ENCODE measurements at regions not wholly inside any gene's neighbourhood (a gene's known extent, or its start where the extent isn't known, plus 50 kb on each side); places are given as distances from the start of the nearest gene placed in this dataset.
"Not testable (repeated sequence)": the region's sequence is repeated elsewhere in the genome, so short reads cannot be mapped to it uniquely, and the experiment has no call there.

- H3K79me2 ChIP-seq (ENCODE audit: insufficient read depth, low read length) = no peaks in the 10 kb centered on the region
- no peaks in the 10 kb centered on the region for H3K4me1 ChIP-seq (ENCODE audit: insufficient read depth, low read length)
- no peaks in the 10 kb centered on the region for H4K20me1 ChIP-seq (ENCODE audit: insufficient read depth, low read length)
- no peak overlapping the region for H2AFZ ChIP-seq (ENCODE audit: low read depth, low read length)
- H3K27me3 ChIP-seq (ENCODE audit: insufficient read depth, low read length) = no peaks in the 10 kb centered on the region
- no peaks in the 10 kb centered on the region for H3K9me3 ChIP-seq (ENCODE audit: insufficient read depth, low read depth, low read length)
- no peak overlapping the region for H3K4me2 ChIP-seq (ENCODE audit: low read length)
- no peaks in the 10 kb centered on the region for H3K36me3 ChIP-seq (ENCODE audit: insufficient read depth, low read length)
- H3K9me3 Mint-ChIP-seq (ENCODE audit: unreplicated experiment) = peaks cover 2% of the 10 kb centered on the region
- no peak overlapping the region for H3K27ac Mint-ChIP-seq (ENCODE audit: unreplicated experiment)
- H3K36me3 Mint-ChIP-seq (ENCODE audit: low read depth, unreplicated experiment) = no peaks in the 10 kb centered on the region
- H3K9ac ChIP-seq (ENCODE audit: low read length) = no peak overlapping the region
- H3K4me3 ChIP-seq (ENCODE audit: insufficient read depth, low read depth, low read length) = no peak overlapping the region
- TF ChIP-seq CTCF (IDR thresholded peaks at IDR 0.05; ENCODE audit: insufficient read depth, low read depth, low read length) (no peak), EZH2 (IDR thresholded peaks at IDR 0.05; ENCODE audit: insufficient read depth, low read length) (no peak)
- DNase-seq (ENCODE audit: low read depth) (no peak), FAIRE-seq (no peak)
- no peaks in the 10 kb centered on the region for H3K4me1 Mint-ChIP-seq (ENCODE audit: low read depth, unreplicated experiment)
- no peak overlapping the region for H3K4me3 Mint-ChIP-seq (ENCODE audit: unreplicated experiment)
- no peaks in the 10 kb centered on the region for H3K27me3 Mint-ChIP-seq (ENCODE audit: low read depth, unreplicated experiment)
- H3K27ac ChIP-seq (ENCODE audit: low read depth, low read length) = no peak overlapping the region
These were observed 107.5 kb downstream of the VSIG4 start for GRCh38 chrX:65932173-65933084.

GRCh38 chrX:65928522-65928921 is 111.4 kb downstream of the VSIG4 start:
- no peaks in the 10 kb centered on the region for H3K9me3 Mint-ChIP-seq (ENCODE audit: unreplicated experiment)
- no peak overlapping the region for H3K4me3 ChIP-seq (ENCODE audit: insufficient read depth, low read depth, low read length)
- no peaks in the 10 kb centered on the region for H3K9me3 ChIP-seq (ENCODE audit: insufficient read depth, low read depth, low read length)
- no peaks in the 10 kb centered on the region for H3K27me3 Mint-ChIP-seq (ENCODE audit: low read depth, unreplicated experiment)
- H3K4me3 Mint-ChIP-seq (ENCODE audit: unreplicated experiment) = no peak overlapping the region
- no peaks in the 10 kb centered on the region for H3K79me2 ChIP-seq (ENCODE audit: insufficient read depth, low read length)
- H3K27ac ChIP-seq (ENCODE audit: low read depth, low read length) = no peak overlapping the region
- no peak overlapping the region for H3K9ac ChIP-seq (ENCODE audit: low read length)
- DNase-seq (ENCODE audit: low read depth) (no peak), FAIRE-seq (peak; percentile 23)
- no peaks in the 10 kb centered on the region for H3K4me1 Mint-ChIP-seq (ENCODE audit: low read depth, unreplicated experiment)
- no peaks in the 10 kb centered on the region for H3K36me3 ChIP-seq (ENCODE audit: insufficient read depth, low read length)
- H3K4me2 ChIP-seq (ENCODE audit: low read length) = no peak overlapping the region
- H3K27ac Mint-ChIP-seq (ENCODE audit: unreplicated experiment) = no peak overlapping the region
- H4K20me1 ChIP-seq (ENCODE audit: insufficient read depth, low read length) = no peaks in the 10 kb centered on the region
- H2AFZ ChIP-seq (ENCODE audit: low read depth, low read length) = no peak overlapping the region
- TF ChIP-seq EZH2 (IDR thresholded peaks at IDR 0.05; ENCODE audit: insufficient read depth, low read length) (no peak), CTCF (IDR thresholded peaks at IDR 0.05; ENCODE audit: insufficient read depth, low read depth, low read length) (no peak)
- no peaks in the 10 kb centered on the region for H3K36me3 Mint-ChIP-seq (ENCODE audit: low read depth, unreplicated experiment)
- H3K4me1 ChIP-seq (ENCODE audit: insufficient read depth, low read length) = no peaks in the 10 kb centered on the region
- no peaks in the 10 kb centered on the region for H3K27me3 ChIP-seq (ENCODE audit: insufficient read depth, low read length)

GRCh38 chrX:65927386-65927785 is 112.5 kb downstream of the VSIG4 start:
- H3K79me2 ChIP-seq (ENCODE audit: insufficient read depth, low read length); H3K27ac ChIP-seq (ENCODE audit: low read depth, low read length); H3K4me3 Mint-ChIP-seq (ENCODE audit: unreplicated experiment); H4K20me1 ChIP-seq (ENCODE audit: insufficient read depth, low read length); H3K27me3 Mint-ChIP-seq (ENCODE audit: low read depth, unreplicated experiment); H3K36me3 Mint-ChIP-seq (ENCODE audit: low read depth, unreplicated experiment); H3K27me3 ChIP-seq (ENCODE audit: insufficient read depth, low read length); H3K4me1 Mint-ChIP-seq (ENCODE audit: low read depth, unreplicated experiment); H3K9me3 Mint-ChIP-seq (ENCODE audit: unreplicated experiment); H3K4me3 ChIP-seq (ENCODE audit: insufficient read depth, low read depth, low read length); H3K27ac Mint-ChIP-seq (ENCODE audit: unreplicated experiment); H3K4me1 ChIP-seq (ENCODE audit: insufficient read depth, low read length); DNase-seq (ENCODE audit: low read depth); H3K9ac ChIP-seq (ENCODE audit: low read length); FAIRE-seq; H3K4me2 ChIP-seq (ENCODE audit: low read length); H3K36me3 ChIP-seq (ENCODE audit: insufficient read depth, low read length); H2AFZ ChIP-seq (ENCODE audit: low read depth, low read length); H3K9me3 ChIP-seq (ENCODE audit: insufficient read depth, low read depth, low read length): not testable (repeated sequence)
